ENCODE measurements at regions not wholly inside any gene's neighbourhood (a gene's known extent, or its start where the extent isn't known, plus 50 kb on each side); places are given as distances from the start of the nearest gene placed in this dataset.
A peak's percentile ranks its signal among the peaks of the same experiment; 100 is the strongest.
"Not testable (repeated sequence)": the region's sequence is repeated elsewhere in the genome, so short reads cannot be mapped to it uniquely, and the experiment has no call there.

DNA sequence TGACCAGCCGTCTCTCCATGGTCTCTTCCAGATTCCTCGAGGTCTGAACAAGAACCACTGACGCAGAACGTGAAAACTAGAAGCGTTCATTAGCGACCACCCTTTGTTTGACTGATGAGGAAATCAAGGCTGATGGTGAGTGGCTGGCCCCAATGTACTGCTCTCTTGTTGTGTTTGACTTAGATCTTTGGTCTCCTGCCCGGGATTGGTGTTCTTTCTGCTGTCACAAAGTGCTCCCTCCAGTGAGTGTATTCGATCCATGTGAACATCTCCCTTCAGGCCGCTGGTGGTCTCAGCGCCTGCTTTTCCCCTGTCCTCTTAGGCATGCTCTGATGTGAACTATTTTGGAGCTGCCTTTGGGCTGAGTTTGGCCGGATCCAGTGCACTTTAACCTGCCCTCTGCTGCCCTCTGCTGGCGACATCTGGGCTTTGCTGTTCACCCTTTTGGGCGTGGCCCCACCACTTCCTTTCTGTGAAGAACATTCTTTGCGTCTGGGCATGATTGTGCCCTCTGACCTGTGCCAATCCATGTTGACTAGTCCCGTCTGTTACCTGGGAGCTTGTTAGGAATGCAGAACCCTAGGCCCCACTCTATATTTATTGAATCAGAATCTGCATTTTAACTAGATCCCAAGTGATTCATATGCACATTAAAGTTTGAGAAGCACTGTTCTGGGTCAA, 279.1 kb downstream of the TTC6 start:
- TF ChIP-seq, protein P1, sequence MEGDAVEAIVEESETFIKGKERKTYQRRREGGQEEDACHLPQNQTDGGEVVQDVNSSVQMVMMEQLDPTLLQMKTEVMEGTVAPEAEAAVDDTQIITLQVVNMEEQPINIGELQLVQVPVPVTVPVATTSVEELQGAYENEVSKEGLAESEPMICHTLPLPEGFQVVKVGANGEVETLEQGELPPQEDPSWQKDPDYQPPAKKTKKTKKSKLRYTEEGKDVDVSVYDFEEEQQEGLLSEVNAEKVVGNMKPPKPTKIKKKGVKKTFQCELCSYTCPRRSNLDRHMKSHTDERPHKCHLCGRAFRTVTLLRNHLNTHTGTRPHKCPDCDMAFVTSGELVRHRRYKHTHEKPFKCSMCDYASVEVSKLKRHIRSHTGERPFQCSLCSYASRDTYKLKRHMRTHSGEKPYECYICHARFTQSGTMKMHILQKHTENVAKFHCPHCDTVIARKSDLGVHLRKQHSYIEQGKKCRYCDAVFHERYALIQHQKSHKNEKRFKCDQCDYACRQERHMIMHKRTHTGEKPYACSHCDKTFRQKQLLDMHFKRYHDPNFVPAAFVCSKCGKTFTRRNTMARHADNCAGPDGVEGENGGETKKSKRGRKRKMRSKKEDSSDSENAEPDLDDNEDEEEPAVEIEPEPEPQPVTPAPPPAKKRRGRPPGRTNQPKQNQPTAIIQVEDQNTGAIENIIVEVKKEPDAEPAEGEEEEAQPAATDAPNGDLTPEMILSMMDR (IDR thresholded peaks at IDR 0.05; ENCODE audit: insufficient read depth, low read length, poor library complexity, severe bottlenecking): peak; percentile 91
- Histone ChIP-seq H3K36me3 (ENCODE audit: control insufficient read depth, insufficient read depth, low read length) (no peaks in the 10 kb centered on the region), H3K27me3 (ENCODE audit: control insufficient read depth, insufficient read depth, low read length) (no peaks in the 10 kb centered on the region), H3K4me3 (ENCODE audit: low read depth, low read length) (no peak overlapping the region)
- DNase-seq (ENCODE audit: low read depth): no peak

DNA sequence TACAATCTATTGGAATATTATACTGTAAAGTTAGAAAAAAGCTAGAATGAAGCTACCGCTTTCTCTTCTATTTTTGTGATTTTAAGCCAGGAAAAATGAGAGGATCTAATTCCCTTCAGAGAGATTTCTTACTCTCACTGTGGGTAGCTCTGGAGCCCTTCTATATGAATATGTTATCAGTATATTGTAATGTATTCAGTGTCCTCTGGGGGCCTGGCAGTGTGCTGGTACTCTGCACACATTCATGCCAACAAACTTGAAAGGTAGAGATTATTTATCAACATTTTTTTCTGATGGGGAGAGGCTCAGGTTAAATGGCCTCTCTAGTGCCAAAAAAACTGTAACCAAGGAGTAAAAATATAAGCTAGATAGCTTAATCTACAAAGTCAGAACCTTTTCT, 292.8 kb downstream of the TTC6 start:
- Histone ChIP-seq H3K27me3 (ENCODE audit: control insufficient read depth, insufficient read depth, low read length) (no peaks in the 10 kb centered on the region), H3K4me3 (ENCODE audit: low read depth, low read length) (no peak overlapping the region), H3K36me3 (ENCODE audit: control insufficient read depth, insufficient read depth, low read length) (no peaks in the 10 kb centered on the region)
- TF ChIP-seq, protein P1 (IDR thresholded peaks at IDR 0.05; ENCODE audit: insufficient read depth, low read length, poor library complexity, severe bottlenecking): no peak
- no peak for DNase-seq (ENCODE audit: low read depth)

DNA sequence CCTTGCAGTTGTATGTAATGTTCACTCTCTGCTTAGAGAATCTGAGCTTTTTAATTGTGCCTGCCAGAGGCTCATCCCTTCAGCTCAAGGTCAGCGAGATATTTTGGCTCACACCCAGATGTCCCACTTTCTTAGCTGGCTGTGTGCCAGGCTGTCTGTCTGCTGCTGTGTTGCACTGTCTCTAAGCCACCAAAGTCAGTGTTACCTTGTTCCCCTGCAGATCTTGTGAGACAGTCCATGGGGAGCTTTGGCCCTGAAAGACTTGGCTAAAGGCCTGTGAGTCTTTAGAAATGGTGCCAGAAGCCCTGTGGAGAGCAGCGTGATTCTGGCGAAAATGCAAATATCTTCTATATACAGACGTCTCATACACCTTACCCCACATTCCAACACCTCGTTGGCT, 293.7 kb downstream of the TTC6 start:
- TF ChIP-seq, protein P1 (IDR thresholded peaks at IDR 0.05; ENCODE audit: insufficient read depth, low read length, poor library complexity, severe bottlenecking): no peak
- Histone ChIP-seq H3K27me3 (ENCODE audit: control insufficient read depth, insufficient read depth, low read length) (no peaks in the 10 kb centered on the region), H3K36me3 (ENCODE audit: control insufficient read depth, insufficient read depth, low read length) (no peaks in the 10 kb centered on the region), H3K4me3 (ENCODE audit: low read depth, low read length) (no peak overlapping the region)
- no peak for DNase-seq (ENCODE audit: low read depth)

DNA sequence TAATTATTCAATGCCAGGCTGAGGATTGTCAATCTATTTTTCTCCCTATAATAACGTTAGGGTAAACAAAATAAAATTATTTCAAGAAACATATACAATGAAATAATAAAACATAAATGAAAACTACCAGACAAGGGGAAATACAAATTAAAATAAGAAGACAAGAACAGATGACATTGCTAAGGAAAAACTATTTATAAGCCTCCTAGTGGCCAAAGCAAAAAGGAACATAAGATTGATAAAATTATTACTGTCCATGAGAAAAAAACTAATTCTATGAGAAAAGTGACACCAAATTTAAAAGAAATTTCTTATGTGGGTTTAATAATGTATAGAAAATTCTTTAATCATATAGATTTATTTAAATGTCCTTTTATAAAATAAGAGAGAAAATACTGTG, 294.7 kb downstream of the TTC6 start:
- Histone ChIP-seq H3K4me3 (ENCODE audit: low read depth, low read length) (no peak overlapping the region), H3K36me3 (ENCODE audit: control insufficient read depth, insufficient read depth, low read length) (no peaks in the 10 kb centered on the region), H3K27me3 (ENCODE audit: control insufficient read depth, insufficient read depth, low read length) (no peaks in the 10 kb centered on the region)
- TF ChIP-seq, protein P1 (IDR thresholded peaks at IDR 0.05; ENCODE audit: insufficient read depth, low read length, poor library complexity, severe bottlenecking): no peak
- DNase-seq (ENCODE audit: low read depth): no peak

DNA sequence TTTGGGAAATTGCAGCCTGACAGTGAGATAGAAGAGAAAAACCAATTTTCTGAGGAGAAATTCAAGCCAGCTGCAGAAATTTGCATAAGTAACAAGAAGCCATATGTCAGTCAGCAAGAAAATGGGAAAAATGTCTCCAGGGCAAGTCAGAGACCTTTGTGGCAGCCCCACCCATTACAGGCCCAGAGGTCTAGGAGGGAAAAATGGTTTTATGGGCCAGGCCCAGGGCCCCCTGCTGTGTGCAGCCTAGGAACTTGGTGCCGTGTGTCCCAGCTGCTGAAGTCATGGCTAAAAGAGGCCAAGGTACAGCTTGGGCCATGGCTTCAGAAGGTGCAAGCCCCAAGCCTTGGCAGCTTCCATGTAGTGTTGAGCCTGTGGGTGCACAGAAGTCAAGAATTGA, 296.1 kb downstream of the TTC6 start:
- DNase-seq (ENCODE audit: low read depth); H3K36me3 ChIP-seq (ENCODE audit: control insufficient read depth, insufficient read depth, low read length); H3K4me3 ChIP-seq (ENCODE audit: low read depth, low read length); H3K27me3 ChIP-seq (ENCODE audit: control insufficient read depth, insufficient read depth, low read length): not testable (repeated sequence)

DNA sequence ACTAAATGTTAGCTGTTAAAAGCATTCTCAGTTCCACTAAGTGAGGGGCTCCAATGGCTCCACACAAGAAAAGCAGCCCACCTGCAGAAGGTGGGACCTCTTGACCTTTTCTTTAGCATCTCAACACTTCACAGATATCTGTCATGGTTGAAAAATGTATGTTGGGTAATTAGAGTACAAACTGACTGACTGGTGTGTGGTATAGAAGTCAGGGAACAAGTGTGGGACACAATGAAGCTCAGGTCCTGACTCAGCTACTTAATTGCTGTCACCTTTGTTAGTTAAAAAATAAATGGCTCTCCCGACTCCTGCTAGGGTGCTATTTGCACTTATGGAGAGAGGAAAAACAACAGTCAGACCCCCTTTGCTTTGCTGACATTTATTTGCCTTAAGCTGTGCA, 299.0 kb downstream of the TTC6 start:
- DNase-seq (ENCODE audit: low read depth): no peak
- Histone ChIP-seq H3K4me3 (ENCODE audit: low read depth, low read length) (no peak overlapping the region), H3K27me3 (ENCODE audit: control insufficient read depth, insufficient read depth, low read length) (no peaks in the 10 kb centered on the region), H3K36me3 (ENCODE audit: control insufficient read depth, insufficient read depth, low read length) (no peaks in the 10 kb centered on the region)
- TF ChIP-seq, protein P1 (IDR thresholded peaks at IDR 0.05; ENCODE audit: insufficient read depth, low read length, poor library complexity, severe bottlenecking): no peak

All from kidney epithelial cell (primary cell).